OCI-LY3 (cell line): ENCODE measurements at regions not wholly inside any gene's neighbourhood (a gene's known extent, or its start where the extent isn't known, plus 50 kb on each side); places are given as distances from the start of the nearest gene placed in this dataset.
A peak's percentile ranks its signal among the peaks of the same experiment; 100 is the strongest.

ENCODE experiments used
- H2AFZ ChIP-seq: fragments of 200-600, 300-600 bp; shearing (Covaris generic); 2 replicates; pipeline ENCODE4 v1.6.0; 2014; ENCODE audit warnings: antibody characterized with exemption, low read depth, low read length
- H3K27ac ChIP-seq: fragments of 200-600, 300-600 bp; sonication (generic); 2 replicates; pipeline ENCODE4 v1.5.1; 2014; ENCODE audit warnings: mild to moderate bottlenecking, low read length, moderate library complexity, mixed read lengths
- H3K27me3 ChIP-seq: fragments of 200-600, 300-600 bp; sonication (generic); 2 replicates; pipeline ENCODE4 v1.6.1; 2014; ENCODE audit warnings: low read depth, low read length, mixed read lengths
- H3K36me3 ChIP-seq: fragments of 200-600, 300-600 bp; sonication (generic); replicated peaks from 2 replicates; pipeline ENCODE3; 2014; ENCODE audit warnings: low read depth, low read length, mixed read lengths
- H3K4me1 ChIP-seq: fragments of 300-600, 200-600 bp; sonication (generic); 2 replicates; pipeline ENCODE4 v1.6.1; 2014; ENCODE audit warnings: low read length, mixed read lengths
- H3K4me2 ChIP-seq: fragments of 200-600, 300-600 bp; sonication (generic); 2 replicates; pipeline ENCODE4 v1.6.1; 2014; ENCODE audit warnings: low read length, mixed read lengths
- H3K4me3 ChIP-seq: fragments of 300-600, 200-600 bp; sonication (generic); 2 replicates; pipeline ENCODE4 v1.5.1; 2014; ENCODE audit warnings: antibody characterized with exemption, mild to moderate bottlenecking, low read length, moderate library complexity
- H3K79me2 ChIP-seq: fragments of 300-600, 200-600 bp; shearing (Covaris generic); 2 replicates; pipeline ENCODE4 v1.6.1; 2014; ENCODE audit warnings: mild to moderate bottlenecking, low read length, mixed read lengths
- H3K9ac ChIP-seq: fragments of 300-600, 200-600 bp; shearing (Covaris generic); 2 replicates; pipeline ENCODE4 v1.6.0; 2014; ENCODE audit warnings: mild to moderate bottlenecking, low read length, moderate library complexity
- H3K9me3 ChIP-seq: fragments of 200-600, 300-600 bp; shearing (Covaris generic); 2 replicates; pipeline ENCODE4 v1.6.1; 2014; ENCODE audit warnings: low read length, mixed read lengths; ENCODE audit not compliant: insufficient read depth
- H4K20me1 ChIP-seq: fragments of 200-600, 300-600 bp; sonication (generic); 2 replicates; pipeline ENCODE4 v1.6.1; 2016; ENCODE audit warnings: low read length, mixed read lengths; ENCODE audit not compliant: insufficient read depth
- CTCF ChIP-seq: fragments of 200-600, 300-600 bp; sonication (generic); IDR thresholded peaks from 2 replicates; pipeline ENCODE4 v1.5.1; 2014; ENCODE audit warnings: antibody characterized with exemption, low read length, low read depth
- EZH2phosphoT487 ChIP-seq: fragments of 200-600 bp; shearing (Covaris generic); IDR thresholded peaks from 2 replicates; pipeline ENCODE4 v1.6.1; 2018; ENCODE audit warnings: antibody characterized with exemption, mixed run types, low read depth

- Histone ChIP-seq H3K4me1 (peaks cover 29% of the 10 kb centered on the region), H3K36me3 (no peaks in the 10 kb centered on the region), H2AFZ (no peak overlapping the region), H3K4me3 (no peak overlapping the region), H3K9me3 (no peaks in the 10 kb centered on the region), H3K4me2 (no peak overlapping the region), H3K79me2 (no peaks in the 10 kb centered on the region), H3K27ac (no peak overlapping the region), H4K20me1 (no peaks in the 10 kb centered on the region), H3K9ac (no peak overlapping the region), H3K27me3 (no peaks in the 10 kb centered on the region)
- TF ChIP-seq CTCF = no peak
- TF ChIP-seq EZH2phosphoT487 = no peak
These were observed 252.9 kb upstream of the CXXC4 start for GRCh38 chr4:104747635-104748034.

- Histone ChIP-seq H2AFZ (peak overlapping the region; percentile 35; the same call in 1 of the 2 replicates), H3K36me3 (no peaks in the 10 kb centered on the region), H3K9ac (no peak overlapping the region), H3K4me2 (peak overlapping the region; percentile 27), H3K27me3 (no peaks in the 10 kb centered on the region), H4K20me1 (no peaks in the 10 kb centered on the region), H3K79me2 (no peaks in the 10 kb centered on the region), H3K27ac (no peak overlapping the region), H3K4me1 (peaks cover 16% of the 10 kb centered on the region), H3K9me3 (no peaks in the 10 kb centered on the region), H3K4me3 (no peak overlapping the region)
- TF ChIP-seq CTCF (no peak), EZH2phosphoT487 (no peak)
These were observed 254.4 kb upstream of the CXXC4 start for GRCh38 chr4:104749062-104749461.

- no peaks in the 10 kb centered on the region for H3K79me2 ChIP-seq
- TF ChIP-seq CTCF (no peak), EZH2phosphoT487 (no peak)
These were observed 255.3 kb upstream of the CXXC4 start for GRCh38 chr4:104750008-104750407.

GRCh38 chr4:104751468-104751867 is 256.8 kb upstream of the CXXC4 start:
- Histone ChIP-seq H3K9ac (no peak overlapping the region), H2AFZ (no peak overlapping the region), H3K27me3 (no peaks in the 10 kb centered on the region), H3K36me3 (no peaks in the 10 kb centered on the region), H3K9me3 (no peaks in the 10 kb centered on the region), H3K4me3 (no peak overlapping the region), H3K4me2 (no peak overlapping the region), H3K79me2 (no peaks in the 10 kb centered on the region), H4K20me1 (no peaks in the 10 kb centered on the region), H3K27ac (no peak overlapping the region), H3K4me1 (peaks cover 13% of the 10 kb centered on the region)
- TF ChIP-seq EZH2phosphoT487 (no peak), CTCF (no peak)

More at GRCh38 chr4:104750008-104750407, 255.3 kb upstream of the CXXC4 start:
- Histone ChIP-seq H3K4me3 (no peak overlapping the region), H4K20me1 (no peaks in the 10 kb centered on the region), H3K27me3 (no peaks in the 10 kb centered on the region), H3K9ac (no peak overlapping the region), H3K9me3 (no peaks in the 10 kb centered on the region), H3K4me1 (peaks cover 13% of the 10 kb centered on the region), H3K4me2 (no peak overlapping the region), H3K27ac (no peak overlapping the region), H2AFZ (0 out of 2 replicates have a peak overlapping the region, but pooled peaks have one; percentile 5), H3K36me3 (no peaks in the 10 kb centered on the region)
